Tibial nerve (tissue), 4 donors: ENCODE measurements at regions not wholly inside any gene's neighbourhood (a gene's known extent, or its start where the extent isn't known, plus 50 kb on each side); places are given as distances from the start of the nearest gene placed in this dataset.

ENCODE experiments used
- DNase-seq, 2 donors: peaks; one replicate each; pipeline ENCODE4 v3.0.0-alpha.2; 2019; ENCODE audit warnings: low spot score in 2 of 2
- H3K27ac ChIP-seq, 4 donors: fragments of 200-600 bp; sonication (generic) in 3 of 4; one replicate each; pipeline ENCODE4 v1.5.1; 2017 to 2019; ENCODE audit warnings: mild to moderate bottlenecking in 1 of 4
- H3K27me3 ChIP-seq, 2 donors: fragments of 200-600 bp; sonication (generic) in 1 of 2; one replicate each; pipeline versions ENCODE4 v1.5.1 to v1.6.0; 2017 to 2019
- H3K36me3 ChIP-seq, 3 donors: fragments of 200-600 bp; sonication (generic); one replicate each; pipeline ENCODE4 v1.5.1; 2018 to 2019
- H3K4me1 ChIP-seq, 4 donors: fragments of 200-600 bp; sonication (generic) in 3 of 4; one replicate each; pipeline ENCODE4 v1.5.1; 2017 to 2019
- H3K4me3 ChIP-seq, 4 donors: fragments of 200-600 bp; sonication (generic) in 3 of 4; one replicate each; pipeline ENCODE4 v1.5.1; 2017 to 2019; ENCODE audit warnings: mild to moderate bottlenecking in 1 of 4, moderate library complexity in 1 of 4
- H3K9me3 ChIP-seq, 4 donors: fragments of 200-600 bp; sonication (generic) in 3 of 4; one replicate each; pipeline ENCODE4 v1.5.1; 2017 to 2019
- EP300 ChIP-seq, 2 donors: sonication (generic); formaldehyde crosslinking; IDR thresholded peaks; one replicate each; pipeline ENCODE4 v1.6.1; 2017; ENCODE audit warnings: antibody characterized with exemption in 2 of 2, mild to moderate bottlenecking in 1 of 2
- POLR2A ChIP-seq, 2 donors: fragments of 450-650 bp; IDR thresholded peaks; one replicate each; pipeline ENCODE4 v1.6.1; 2017; ENCODE audit warnings: antibody characterized with exemption in 2 of 2, mild to moderate bottlenecking in 2 of 2, moderate library complexity in 2 of 2
- WGBS, 2 donors: methylation state at CpG; one replicate each; pipeline ENCODE4 v1.1.5; 2018; 5-methylcytosine and 5-hydroxymethylcytosine counted together
- TF ChIP-seq, protein P1 (sequence below), 5 experiments: fragments of 200-600 bp in 3 of 5; fragments of 450-650 bp in 2 of 5; sonication (generic) in 3 of 5; IDR thresholded peaks; one replicate each; pipeline ENCODE4 v1.5.1; 2016 to 2019; ENCODE audit warnings: antibody characterized with exemption in 5 of 5, mild to moderate bottlenecking in 3 of 5, moderate library complexity in 2 of 5

DNA sequence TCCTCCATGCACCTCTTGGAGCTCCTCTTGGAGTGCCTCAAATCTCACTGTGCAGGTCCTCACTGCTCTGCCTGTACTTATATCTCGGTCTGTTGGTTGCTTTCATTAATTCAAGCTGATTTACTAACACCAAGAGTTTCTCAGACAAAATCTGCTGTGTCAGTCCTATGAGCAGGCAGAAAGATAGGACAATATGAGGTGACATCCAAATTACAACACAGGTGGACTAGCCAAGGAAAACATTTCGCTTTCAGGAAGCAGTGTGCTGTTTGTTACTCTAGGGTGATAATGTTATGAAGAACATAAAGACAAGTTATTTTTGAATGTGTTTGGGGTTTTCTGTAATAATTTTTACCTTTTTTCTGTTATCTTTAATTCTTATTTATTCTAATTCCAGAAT, 264.1 kb upstream of the ANKH start:
- H3K36me3 ChIP-seq, result no peaks in the 10 kb centered on the region
- no peaks in the 10 kb centered on the region for H3K27me3 ChIP-seq
- TF ChIP-seq, protein P1, sequence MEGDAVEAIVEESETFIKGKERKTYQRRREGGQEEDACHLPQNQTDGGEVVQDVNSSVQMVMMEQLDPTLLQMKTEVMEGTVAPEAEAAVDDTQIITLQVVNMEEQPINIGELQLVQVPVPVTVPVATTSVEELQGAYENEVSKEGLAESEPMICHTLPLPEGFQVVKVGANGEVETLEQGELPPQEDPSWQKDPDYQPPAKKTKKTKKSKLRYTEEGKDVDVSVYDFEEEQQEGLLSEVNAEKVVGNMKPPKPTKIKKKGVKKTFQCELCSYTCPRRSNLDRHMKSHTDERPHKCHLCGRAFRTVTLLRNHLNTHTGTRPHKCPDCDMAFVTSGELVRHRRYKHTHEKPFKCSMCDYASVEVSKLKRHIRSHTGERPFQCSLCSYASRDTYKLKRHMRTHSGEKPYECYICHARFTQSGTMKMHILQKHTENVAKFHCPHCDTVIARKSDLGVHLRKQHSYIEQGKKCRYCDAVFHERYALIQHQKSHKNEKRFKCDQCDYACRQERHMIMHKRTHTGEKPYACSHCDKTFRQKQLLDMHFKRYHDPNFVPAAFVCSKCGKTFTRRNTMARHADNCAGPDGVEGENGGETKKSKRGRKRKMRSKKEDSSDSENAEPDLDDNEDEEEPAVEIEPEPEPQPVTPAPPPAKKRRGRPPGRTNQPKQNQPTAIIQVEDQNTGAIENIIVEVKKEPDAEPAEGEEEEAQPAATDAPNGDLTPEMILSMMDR (IDR thresholded peaks at IDR 0.05), result no peak
- no peak for TF ChIP-seq POLR2A (IDR thresholded peaks at IDR 0.05)
- TF ChIP-seq EP300 (IDR thresholded peaks at IDR 0.05), result no peak
- H3K9me3 ChIP-seq, result peaks cover 0 to 2% (median 0%) of the 10 kb centered on the region in 4 donors
- H3K4me1 ChIP-seq, result peaks cover 0 to 7% (median 0%) of the 10 kb centered on the region in 4 donors
- no peak overlapping the region for H3K4me3 ChIP-seq
- H3K27ac ChIP-seq, result no peak overlapping the region
- 95 to 100% methylated on average over 2 of the region's 2 CpGs for WGBS, 2 donors
- DNase-seq, result no peak

DNA sequence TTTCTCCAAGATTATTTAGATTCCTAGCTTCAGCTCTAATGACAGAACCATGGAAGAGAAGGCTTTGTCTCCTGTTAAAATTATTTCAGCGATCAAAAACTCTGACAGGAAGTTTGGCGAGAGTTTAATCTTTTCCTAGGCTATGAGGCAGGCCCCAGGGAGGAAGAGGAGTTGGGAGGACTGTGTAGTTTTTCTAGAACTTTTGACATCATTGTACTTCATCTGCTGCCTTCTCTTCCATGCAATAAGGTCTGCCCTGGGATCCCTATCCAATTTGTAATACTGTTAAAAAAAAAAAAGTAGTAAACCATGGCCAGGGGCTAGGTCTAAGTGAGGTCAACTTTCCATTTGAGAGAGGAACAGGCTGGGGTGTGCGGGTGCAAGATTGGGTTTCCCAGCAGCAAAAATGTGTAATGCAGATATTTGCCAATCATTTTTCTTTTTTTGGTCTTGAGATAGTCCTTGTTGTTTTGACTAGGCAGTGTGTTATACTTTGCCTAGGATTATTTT, 261.9 kb upstream of the ANKH start:
- Histone ChIP-seq H3K27me3 (no peaks in the 10 kb centered on the region), H3K9me3 (peaks cover 0 to 9% (median 0%) of the 10 kb centered on the region in 4 donors), H3K4me3 (no peak overlapping the region), H3K27ac (no peak overlapping the region), H3K4me1 (peaks cover 0 to 7% (median 0%) of the 10 kb centered on the region in 4 donors), H3K36me3 (no peaks in the 10 kb centered on the region)
- 25 to 47% methylated on average over 3 of the region's 3 CpGs for WGBS, 2 donors
- DNase-seq, result no peak
- TF ChIP-seq EP300 (IDR thresholded peaks at IDR 0.05) (no peak), POLR2A (IDR thresholded peaks at IDR 0.05) (no peak)
- TF ChIP-seq, protein P1 (IDR thresholded peaks at IDR 0.05), result no peak

DNA sequence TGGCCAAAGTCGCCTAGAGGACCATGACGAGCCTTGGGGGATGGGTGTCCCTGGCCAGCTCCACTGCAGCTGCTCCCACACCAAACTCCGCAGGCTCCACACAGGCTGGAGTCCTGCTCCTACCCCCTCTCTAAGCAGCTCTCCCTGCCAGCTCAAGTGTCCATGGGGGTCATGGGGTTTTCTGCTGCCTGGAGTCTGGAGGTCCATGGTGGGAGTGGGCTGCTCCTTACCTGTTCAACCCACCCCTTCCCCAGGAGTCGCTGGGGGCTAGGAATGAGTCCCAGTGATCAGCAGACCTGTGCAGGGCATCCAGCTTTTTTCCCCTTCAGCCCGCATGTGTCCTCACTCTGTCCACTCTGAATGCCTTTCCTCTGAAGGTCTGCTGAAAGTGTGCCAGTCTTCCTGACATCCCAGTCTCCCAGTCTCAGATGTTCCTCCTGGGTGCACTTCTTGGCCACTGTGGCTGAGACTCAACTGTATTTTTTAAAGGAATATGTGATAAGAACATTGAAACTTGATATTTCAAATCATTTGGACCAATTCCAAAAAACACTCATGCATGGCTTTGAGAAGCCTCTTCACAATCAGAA, 261.3 kb upstream of the ANKH start:
- no peak overlapping the region for H3K27ac ChIP-seq
- H3K4me3 ChIP-seq, result no peak overlapping the region
- no peak for DNase-seq
- peaks cover 0 to 9% (median 2%) of the 10 kb centered on the region in 4 donors for H3K9me3 ChIP-seq
- WGBS, 2 donors, result 76 to 83% methylated on average over 5 of the region's 5 CpGs
- peaks cover 0 to 7% (median 0%) of the 10 kb centered on the region in 4 donors for H3K4me1 ChIP-seq
- H3K36me3 ChIP-seq, result no peaks in the 10 kb centered on the region
- TF ChIP-seq POLR2A (IDR thresholded peaks at IDR 0.05), result no peak
- no peak for TF ChIP-seq EP300 (IDR thresholded peaks at IDR 0.05)
- TF ChIP-seq, protein P1 (IDR thresholded peaks at IDR 0.05), result no peak
- no peaks in the 10 kb centered on the region for H3K27me3 ChIP-seq

DNA sequence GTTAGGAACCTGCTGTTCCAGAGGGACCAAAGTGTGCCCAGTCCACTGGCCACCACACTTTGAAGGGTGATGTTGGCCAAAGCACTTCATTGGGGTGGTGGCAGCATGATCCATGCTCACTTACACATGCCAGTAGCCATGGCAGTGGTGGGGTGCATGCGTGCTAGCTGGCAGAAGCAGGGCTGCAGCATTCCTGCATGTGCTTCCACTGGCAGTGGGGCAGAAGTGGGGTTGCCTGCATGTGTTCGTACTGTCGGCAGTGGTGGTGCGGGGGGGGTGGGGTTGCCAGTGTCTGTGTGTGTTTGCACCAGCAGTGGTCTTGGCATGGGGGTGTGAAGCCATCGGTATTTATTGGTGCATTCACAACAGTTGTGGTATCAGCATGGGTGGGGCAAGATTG, 260.3 kb upstream of the ANKH start:
- TF ChIP-seq EP300 (IDR thresholded peaks at IDR 0.05), result no peak
- TF ChIP-seq, protein P1 (IDR thresholded peaks at IDR 0.05), result no peak
- TF ChIP-seq POLR2A (IDR thresholded peaks at IDR 0.05), result no peak
- H3K9me3 ChIP-seq, result peaks cover 0 to 9% (median 2%) of the 10 kb centered on the region in 4 donors
- H3K4me1 ChIP-seq, result peaks cover 0 to 7% (median 0%) of the 10 kb centered on the region in 4 donors
- WGBS, 2 donors, result 84 to 97% methylated on average over 5 of the region's 5 CpGs
- no peak overlapping the region for H3K27ac ChIP-seq
- no peak for DNase-seq
- no peaks in the 10 kb centered on the region for H3K36me3 ChIP-seq
- no peaks in the 10 kb centered on the region for H3K27me3 ChIP-seq
- H3K4me3 ChIP-seq, result no peak overlapping the region

DNA sequence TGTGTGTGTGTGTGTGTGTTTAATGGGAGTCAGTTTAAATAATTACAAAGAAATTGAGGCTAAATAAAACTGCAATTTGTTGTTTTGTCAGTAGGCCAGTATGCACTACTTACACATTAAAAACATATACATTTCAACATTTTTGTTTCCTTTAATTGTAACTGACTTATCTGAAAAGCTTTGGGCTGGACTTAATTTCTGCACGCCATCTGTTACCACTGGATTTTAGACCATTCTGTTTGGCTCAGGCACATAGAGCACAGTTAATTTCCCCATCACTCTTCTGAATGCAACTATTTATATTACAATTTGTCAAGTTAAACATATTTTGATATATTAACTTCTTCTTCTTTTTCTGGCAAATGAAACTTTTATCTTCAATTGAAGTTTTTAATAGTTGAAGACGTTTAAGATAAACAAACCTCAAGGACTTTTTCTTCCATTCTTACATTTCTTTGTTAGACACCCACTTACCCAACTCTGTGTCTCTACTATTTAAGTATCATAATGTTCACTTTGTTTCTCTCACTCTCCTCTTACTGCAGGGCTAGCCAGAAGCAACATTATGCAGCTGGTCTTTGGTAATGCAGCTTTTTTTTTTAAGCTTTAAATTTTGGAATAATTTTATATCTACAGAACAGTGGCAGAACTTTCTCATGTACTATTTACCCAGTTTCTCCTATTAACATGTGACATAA, 253.4 kb upstream of the ANKH start:
- no peaks in the 10 kb centered on the region for H3K4me1 ChIP-seq
- peaks cover 0 to 5% (median 0%) of the 10 kb centered on the region in 4 donors for H3K9me3 ChIP-seq
- H3K36me3 ChIP-seq, result no peaks in the 10 kb centered on the region
- no peak overlapping the region for H3K4me3 ChIP-seq
- H3K27ac ChIP-seq, result no peak overlapping the region
- 33 to 44% methylated on average over 2 of the region's 2 CpGs for WGBS, 2 donors
- H3K27me3 ChIP-seq, result no peaks in the 10 kb centered on the region
- TF ChIP-seq, protein P1 (IDR thresholded peaks at IDR 0.05), result no peak
- TF ChIP-seq POLR2A (IDR thresholded peaks at IDR 0.05), result no peak
- TF ChIP-seq EP300 (IDR thresholded peaks at IDR 0.05), result no peak
- DNase-seq, result no peak
